ENCODE measurements at regions not wholly inside any gene's neighbourhood (a gene's known extent, or its start where the extent isn't known, plus 50 kb on each side); places are given as distances from the start of the nearest gene placed in this dataset.

GRCh38 chr18:22594155-22594690 lies 176.5 kb upstream of the CTAGE1 start:
- TF ChIP-seq CTCF (IDR thresholded peaks at IDR 0.05) (no peak), POLR2A (IDR thresholded peaks at IDR 0.05) (no peak)

All from adrenal gland (tissue), 5 donors.